ENCODE measurements at regions not wholly inside any gene's neighbourhood (a gene's known extent, or its start where the extent isn't known, plus 50 kb on each side); places are given as distances from the start of the nearest gene placed in this dataset.

DNA sequence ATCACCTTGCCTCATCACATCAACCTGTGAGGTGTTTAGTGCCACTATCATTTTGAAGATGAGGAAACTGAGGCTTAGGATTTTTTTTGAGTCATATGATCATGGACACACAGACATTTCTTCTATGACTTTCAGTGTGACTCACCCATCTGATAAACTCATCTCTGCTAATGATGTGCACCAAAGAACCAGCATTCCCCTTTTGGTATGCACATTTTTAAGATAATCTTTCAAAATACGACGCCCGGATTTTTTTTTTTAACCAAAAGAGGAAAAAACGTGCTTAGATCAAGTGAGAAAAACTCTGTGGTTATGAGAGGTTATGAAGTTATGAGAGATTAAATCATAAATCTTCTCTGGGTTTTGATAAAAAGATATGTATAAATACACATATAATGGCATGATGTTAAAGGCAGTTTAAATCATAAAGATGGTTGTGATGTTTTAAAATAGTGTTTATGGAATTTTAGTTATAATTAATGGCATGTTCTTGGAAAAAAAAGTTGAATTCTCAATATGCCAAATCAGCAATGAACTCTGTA is 948.1 kb downstream of the TMTC2 start:
- no peak for TF ChIP-seq EZH2 (IDR thresholded peaks at IDR 0.05; ENCODE audit: insufficient read depth, low read length)
- TF ChIP-seq, protein P1, sequence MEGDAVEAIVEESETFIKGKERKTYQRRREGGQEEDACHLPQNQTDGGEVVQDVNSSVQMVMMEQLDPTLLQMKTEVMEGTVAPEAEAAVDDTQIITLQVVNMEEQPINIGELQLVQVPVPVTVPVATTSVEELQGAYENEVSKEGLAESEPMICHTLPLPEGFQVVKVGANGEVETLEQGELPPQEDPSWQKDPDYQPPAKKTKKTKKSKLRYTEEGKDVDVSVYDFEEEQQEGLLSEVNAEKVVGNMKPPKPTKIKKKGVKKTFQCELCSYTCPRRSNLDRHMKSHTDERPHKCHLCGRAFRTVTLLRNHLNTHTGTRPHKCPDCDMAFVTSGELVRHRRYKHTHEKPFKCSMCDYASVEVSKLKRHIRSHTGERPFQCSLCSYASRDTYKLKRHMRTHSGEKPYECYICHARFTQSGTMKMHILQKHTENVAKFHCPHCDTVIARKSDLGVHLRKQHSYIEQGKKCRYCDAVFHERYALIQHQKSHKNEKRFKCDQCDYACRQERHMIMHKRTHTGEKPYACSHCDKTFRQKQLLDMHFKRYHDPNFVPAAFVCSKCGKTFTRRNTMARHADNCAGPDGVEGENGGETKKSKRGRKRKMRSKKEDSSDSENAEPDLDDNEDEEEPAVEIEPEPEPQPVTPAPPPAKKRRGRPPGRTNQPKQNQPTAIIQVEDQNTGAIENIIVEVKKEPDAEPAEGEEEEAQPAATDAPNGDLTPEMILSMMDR (IDR thresholded peaks at IDR 0.05; ENCODE audit: insufficient read depth, low read depth, low read length) = no peak

Data from astrocyte (in vitro differentiated cells and primary cell).